ENCODE measurements at regions not wholly inside any gene's neighbourhood (a gene's known extent, or its start where the extent isn't known, plus 50 kb on each side); places are given as distances from the start of the nearest gene placed in this dataset.

- TF ChIP-seq CTCF (IDR thresholded peaks at IDR 0.05; ENCODE audit: low read length) (no peak), EZH2 (IDR thresholded peaks at IDR 0.05; ENCODE audit: borderline replicate concordance, low read length) (no peak)
These were observed 423.4 kb upstream of the ATP11B start for GRCh38 chr3:182369861-182370260.

Measured in OCI-LY1 (cell line).